NB4 (cell line): ENCODE measurements at regions not wholly inside any gene's neighbourhood (a gene's known extent, or its start where the extent isn't known, plus 50 kb on each side); places are given as distances from the start of the nearest gene placed in this dataset.

ENCODE experiments used
- MYC ChIP-seq: IDR thresholded peaks from 2 replicates; pipeline ENCODE4 v1.6.1; 2011; ENCODE audit warnings: low read depth, low read length
- POLR2A ChIP-seq: IDR thresholded peaks from 2 replicates; pipeline ENCODE4 v1.6.1; 2011; ENCODE audit warnings: mild to moderate bottlenecking; ENCODE audit not compliant: insufficient read length; ENCODE audit errors: extremely low read depth
- TF ChIP-seq, protein P1 (sequence below): IDR thresholded peaks from one replicate; pipeline ENCODE4 v1.5.1; 2012; ENCODE audit warnings: low read depth, low read length
- TF ChIP-seq, protein P2 (sequence below): IDR thresholded peaks from 2 replicates; pipeline ENCODE4 v1.6.1; 2011; ENCODE audit warnings: low read depth, low read length

DNA sequence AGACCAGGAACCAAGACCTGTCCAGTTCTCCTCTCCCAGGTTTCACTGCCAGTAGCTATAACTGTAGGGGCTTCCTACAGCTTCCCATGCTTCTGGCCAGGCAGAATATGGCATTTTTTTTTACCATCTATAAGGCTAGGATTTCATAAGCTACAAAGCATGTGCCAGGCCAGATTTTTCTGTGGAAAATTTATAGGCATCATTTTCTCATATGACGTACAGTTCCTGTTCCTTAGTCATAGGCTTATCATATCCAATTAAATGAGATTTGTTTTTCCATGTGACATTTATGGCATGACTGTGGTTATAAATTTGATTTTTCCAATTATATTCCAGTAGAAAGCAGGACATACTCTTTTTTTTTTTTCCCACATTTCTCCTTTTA lies 208.6 kb upstream of the NPY start:
- TF ChIP-seq, protein P1, sequence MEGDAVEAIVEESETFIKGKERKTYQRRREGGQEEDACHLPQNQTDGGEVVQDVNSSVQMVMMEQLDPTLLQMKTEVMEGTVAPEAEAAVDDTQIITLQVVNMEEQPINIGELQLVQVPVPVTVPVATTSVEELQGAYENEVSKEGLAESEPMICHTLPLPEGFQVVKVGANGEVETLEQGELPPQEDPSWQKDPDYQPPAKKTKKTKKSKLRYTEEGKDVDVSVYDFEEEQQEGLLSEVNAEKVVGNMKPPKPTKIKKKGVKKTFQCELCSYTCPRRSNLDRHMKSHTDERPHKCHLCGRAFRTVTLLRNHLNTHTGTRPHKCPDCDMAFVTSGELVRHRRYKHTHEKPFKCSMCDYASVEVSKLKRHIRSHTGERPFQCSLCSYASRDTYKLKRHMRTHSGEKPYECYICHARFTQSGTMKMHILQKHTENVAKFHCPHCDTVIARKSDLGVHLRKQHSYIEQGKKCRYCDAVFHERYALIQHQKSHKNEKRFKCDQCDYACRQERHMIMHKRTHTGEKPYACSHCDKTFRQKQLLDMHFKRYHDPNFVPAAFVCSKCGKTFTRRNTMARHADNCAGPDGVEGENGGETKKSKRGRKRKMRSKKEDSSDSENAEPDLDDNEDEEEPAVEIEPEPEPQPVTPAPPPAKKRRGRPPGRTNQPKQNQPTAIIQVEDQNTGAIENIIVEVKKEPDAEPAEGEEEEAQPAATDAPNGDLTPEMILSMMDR, result no peak
- no peak for TF ChIP-seq POLR2A
- TF ChIP-seq MYC, result no peak
- TF ChIP-seq, protein P2, sequence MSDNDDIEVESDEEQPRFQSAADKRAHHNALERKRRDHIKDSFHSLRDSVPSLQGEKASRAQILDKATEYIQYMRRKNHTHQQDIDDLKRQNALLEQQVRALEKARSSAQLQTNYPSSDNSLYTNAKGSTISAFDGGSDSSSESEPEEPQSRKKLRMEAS, result no peak
